Mucosa of descending colon (tissue), 3 donors: ENCODE measurements at regions not wholly inside any gene's neighbourhood (a gene's known extent, or its start where the extent isn't known, plus 50 kb on each side); places are given as distances from the start of the nearest gene placed in this dataset.

Experiments
- ATAC-seq: fragments of 200-7000 bp; cut with Tn5 transposase; one replicate; pipeline ENCODE4 v1.9.1; 2020; ENCODE audit warnings: mild to moderate bottlenecking, moderate library complexity
- DNase-seq, 3 donors: peaks; one replicate each; pipeline ENCODE4 v3.0.0-alpha.2; 2020
- H3K36me3 ChIP-seq: fragments of 200-600 bp; one replicate; pipeline ENCODE4 v1.8.0; 2021; ENCODE audit warnings: low read depth, mild to moderate bottlenecking
- H3K4me1 ChIP-seq: fragments of 200-600 bp; one replicate; pipeline ENCODE4 v1.8.0; 2021; ENCODE audit warnings: low read depth, mild to moderate bottlenecking
- H3K4me3 ChIP-seq: fragments of 200-600 bp; one replicate; pipeline ENCODE4 v1.8.0; 2021; ENCODE audit warnings: mild to moderate bottlenecking
- H3K9me3 ChIP-seq: fragments of 200-600 bp; one replicate; pipeline ENCODE4 v1.8.0; 2021; ENCODE audit warnings: mild to moderate bottlenecking
- CTCF ChIP-seq: fragments of 200-600 bp; IDR thresholded peaks from one replicate; pipeline ENCODE4 v1.8.0; 2022; ENCODE audit warnings: antibody characterized with exemption, mild to moderate bottlenecking
- intact Hi-C, 2 donors: fragments of 100-400 bp; cut with DNase I in 1 of 2; cut with micrococcal nuclease in 1 of 2; formaldehyde crosslinking; loops; one replicate each; pipeline versions ENCODE4 v1.11.0 to v1.11.1; 2022; cut with DNase I, micrococcal nuclease
- donor health status: DM: no; HTN: no; CAD: no; lungs with moderate emphysema.
- donor health status: DM: no; HTN: no; CAD: no.
- donor health status: DM: no; HTN: yes; CAD: no.

GRCh38 chr16:17590711-17591654 is 120.2 kb upstream of the XYLT1 start:
- DNase-seq = no peak
- ATAC-seq = peak; percentile 14
- Histone ChIP-seq H3K4me3 (no peak overlapping the region), H3K4me1 (no peaks in the 10 kb centered on the region), H3K36me3 (no peaks in the 10 kb centered on the region), H3K9me3 (no peaks in the 10 kb centered on the region)
- intact Hi-C loops = no loop called here
- no peak for TF ChIP-seq CTCF

GRCh38 chr16:17589898-17590297 is 119.1 kb upstream of the XYLT1 start:
- intact Hi-C loops = no loop called here
- no peaks in the 10 kb centered on the region for H3K9me3 ChIP-seq
- H3K4me1 ChIP-seq = no peaks in the 10 kb centered on the region
- no peaks in the 10 kb centered on the region for H3K36me3 ChIP-seq
- DNase-seq (no peak), ATAC-seq (no peak)
- no peak for TF ChIP-seq CTCF
- H3K4me3 ChIP-seq = no peak overlapping the region

GRCh38 chr16:17585449-17586074 is 114.8 kb upstream of the XYLT1 start:
- no peaks in the 10 kb centered on the region for H3K9me3 ChIP-seq
- no peaks in the 10 kb centered on the region for H3K4me1 ChIP-seq
- no peaks in the 10 kb centered on the region for H3K36me3 ChIP-seq
- intact Hi-C loops = no loop called here
- DNase-seq (no peak), ATAC-seq (no peak)
- H3K4me3 ChIP-seq = no peak overlapping the region
- TF ChIP-seq CTCF = no peak

GRCh38 chr16:17578981-17579874 is 108.5 kb upstream of the XYLT1 start:
- ATAC-seq (peak; percentile 83), DNase-seq (peak in 2 of 3 donors; percentile 28 to 89)
- Histone ChIP-seq H3K4me1 (no peaks in the 10 kb centered on the region), H3K4me3 (no peak overlapping the region), H3K9me3 (no peaks in the 10 kb centered on the region), H3K36me3 (no peaks in the 10 kb centered on the region)
- intact Hi-C loops = no loop called here
- peak; percentile 69 for TF ChIP-seq CTCF

- no peak for ATAC-seq
- DNase-seq = no peak
- Histone ChIP-seq H3K4me3 (no peak overlapping the region), H3K4me1 (no peaks in the 10 kb centered on the region), H3K9me3 (no peaks in the 10 kb centered on the region), H3K36me3 (no peaks in the 10 kb centered on the region)
- intact Hi-C loops = no loop called here
- TF ChIP-seq CTCF = no peak
Observed at GRCh38 chr16:17574256-17574655, 103.5 kb upstream of the XYLT1 start.
